Sigmoid colon (tissue), 3 donors: ENCODE measurements at regions not wholly inside any gene's neighbourhood (a gene's known extent, or its start where the extent isn't known, plus 50 kb on each side); places are given as distances from the start of the nearest gene placed in this dataset.

ENCODE experiments used
- CTCF ChIP-seq, 4 experiments: fragments of 450-650 bp in 3 of 4; fragments of 200-600 bp in 1 of 4; IDR thresholded peaks; one replicate each; pipeline ENCODE4 v1.5.1; 2016 to 2019; ENCODE audit warnings: antibody characterized with exemption in 4 of 4, mild to moderate bottlenecking in 3 of 4, moderate library complexity in 2 of 4
- POLR2A ChIP-seq, 2 donors: fragments of 450-650 bp; IDR thresholded peaks; one replicate each; pipeline ENCODE4 v1.6.1; 2016; ENCODE audit warnings: antibody characterized with exemption in 2 of 2, mild to moderate bottlenecking in 2 of 2, moderate library complexity in 2 of 2

DNA sequence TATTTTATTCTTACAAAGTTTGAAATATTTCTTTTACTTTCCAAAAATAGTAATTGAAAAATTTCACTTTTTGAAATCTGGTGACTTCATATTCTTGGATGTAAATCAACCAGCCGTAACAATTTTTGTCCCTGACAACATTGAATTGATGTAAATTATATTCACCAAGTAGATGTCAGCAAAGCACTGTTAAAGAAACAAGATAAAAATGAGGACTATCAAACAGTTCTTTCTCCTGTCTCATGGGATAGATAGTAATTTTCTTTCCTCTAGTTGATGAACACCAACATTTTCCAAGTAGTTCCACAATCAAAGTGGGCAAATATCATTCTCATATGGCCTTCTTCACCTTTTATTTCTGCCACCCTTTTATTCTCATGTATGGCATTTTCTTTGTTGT is 1461.9 kb downstream of the MAT2B start:
- TF ChIP-seq CTCF (IDR thresholded peaks at IDR 0.05) (no peak), POLR2A (IDR thresholded peaks at IDR 0.05) (no peak)
